H9 (cell line): ENCODE measurements at regions not wholly inside any gene's neighbourhood (a gene's known extent, or its start where the extent isn't known, plus 50 kb on each side); places are given as distances from the start of the nearest gene placed in this dataset.

Experiments
- DNase-seq: peaks from one replicate; pipeline ENCODE4 v3.0.0-alpha.2; 2017
- H2AFZ ChIP-seq: one replicate; pipeline ENCODE4 v1.6.1; 2013; ENCODE audit warnings: mild to moderate bottlenecking, low read length, control low read depth, moderate library complexity
- H2AK5ac ChIP-seq: 2 replicates; pipeline ENCODE4 v1.6.1; 2013; ENCODE audit warnings: low read length, control low read depth, mixed read lengths; ENCODE audit not compliant: insufficient read length
- H2BK120ac ChIP-seq: one replicate; pipeline ENCODE4 v1.6.1; 2013; ENCODE audit warnings: low read depth, mild to moderate bottlenecking, low read length, control low read depth, inconsistent platforms; ENCODE audit not compliant: poor library complexity, severe bottlenecking
- H2BK12ac ChIP-seq: 2 replicates; pipeline ENCODE4 v1.6.1; 2013; ENCODE audit warnings: low read length, control low read depth, mixed read lengths, low read depth; ENCODE audit not compliant: insufficient read length
- H2BK15ac ChIP-seq: 2 replicates; pipeline ENCODE4 v1.6.1; 2013; ENCODE audit warnings: low read depth, low read length, control low read depth
- H2BK20ac ChIP-seq: one replicate; pipeline ENCODE4 v1.6.1; 2013; ENCODE audit warnings: low read depth, mild to moderate bottlenecking, low read length, control low read depth, inconsistent platforms; ENCODE audit not compliant: poor library complexity, severe bottlenecking
- H2BK5ac ChIP-seq: 2 replicates; pipeline ENCODE4 v1.6.1; 2013; ENCODE audit warnings: low read length, control low read depth, mixed read lengths; ENCODE audit not compliant: insufficient read length
- H3K14ac ChIP-seq: 2 replicates; pipeline ENCODE4 v1.6.1; 2013; ENCODE audit warnings: low read length, control low read depth; ENCODE audit not compliant: insufficient read depth
- H3K18ac ChIP-seq: 2 replicates; pipeline ENCODE4 v1.6.1; 2013; ENCODE audit warnings: low read depth, mild to moderate bottlenecking, mixed read lengths, low read length, control low read depth; ENCODE audit not compliant: insufficient read length
- H3K23ac ChIP-seq: 2 replicates; pipeline ENCODE4 v1.6.1; 2013; ENCODE audit warnings: low read length, control low read depth, mixed read lengths, low read depth; ENCODE audit not compliant: insufficient read length
- H3K23me2 ChIP-seq: 2 replicates; pipeline ENCODE4 v1.6.1; 2013; ENCODE audit warnings: low read depth, mild to moderate bottlenecking, mixed read lengths, low read length, control low read depth; ENCODE audit not compliant: insufficient read length, poor library complexity, severe bottlenecking
- H3K27ac ChIP-seq: 2 replicates; pipeline ENCODE4 v1.5.1; 2013; ENCODE audit warnings: low read length, control low read depth, mixed read lengths, low read depth; ENCODE audit not compliant: insufficient read length
- H3K27me3 ChIP-seq: 2 replicates; pipeline ENCODE4 v1.6.1; 2013; ENCODE audit warnings: low read length, control low read depth, inconsistent platforms; ENCODE audit not compliant: insufficient read depth
- H3K4ac ChIP-seq: 2 replicates; pipeline ENCODE4 v1.6.1; 2013; ENCODE audit warnings: low read depth, mild to moderate bottlenecking, control low read depth, inconsistent platforms, low read length, moderate library complexity
- H3K4me1 ChIP-seq: 2 replicates; pipeline ENCODE4 v1.6.1; 2013; ENCODE audit warnings: low read length, control low read depth, inconsistent platforms; ENCODE audit not compliant: insufficient read depth
- H3K4me2 ChIP-seq: 2 replicates; pipeline ENCODE4 v1.6.1; 2013; ENCODE audit warnings: low read length, control low read depth, mixed read lengths; ENCODE audit not compliant: insufficient read length, insufficient read depth
- H3K56ac ChIP-seq: 2 replicates; pipeline ENCODE4 v1.6.1; 2013; ENCODE audit warnings: low read depth, mild to moderate bottlenecking, mixed read lengths, low read length, control low read depth; ENCODE audit not compliant: insufficient read length
- H3K79me1 ChIP-seq: 2 replicates; pipeline ENCODE4 v1.6.1; 2013; ENCODE audit warnings: low read depth, mild to moderate bottlenecking, moderate library complexity, low read length, control low read depth, inconsistent platforms; ENCODE audit not compliant: insufficient read depth, poor library complexity, severe bottlenecking
- H3K79me2 ChIP-seq: 2 replicates; pipeline ENCODE4 v1.6.1; 2013; ENCODE audit warnings: low read length, control low read depth, inconsistent platforms; ENCODE audit not compliant: insufficient read depth
- H3K9ac ChIP-seq: 2 replicates; pipeline ENCODE4 v1.6.1; 2013; ENCODE audit warnings: low read length, control low read depth, mixed read lengths; ENCODE audit not compliant: insufficient read length; ENCODE audit errors: extremely low read depth
- H3K9me3 ChIP-seq: one replicate; pipeline ENCODE4 v1.6.1; 2013; ENCODE audit warnings: low read depth, low read length, inconsistent platforms; ENCODE audit not compliant: control insufficient read depth
- H3T11ph ChIP-seq: one replicate; pipeline ENCODE4 v1.6.1; 2013; ENCODE audit warnings: mild to moderate bottlenecking, low read length, control low read depth, inconsistent platforms
- H4K20me1 ChIP-seq: one replicate; pipeline ENCODE4 v1.6.1; 2013; ENCODE audit not compliant: control insufficient read depth, insufficient read length, insufficient read depth
- H4K5ac ChIP-seq: 2 replicates; pipeline ENCODE4 v1.6.1; 2013; ENCODE audit warnings: low read depth, mild to moderate bottlenecking, mixed read lengths, low read length, control low read depth; ENCODE audit not compliant: insufficient read length
- H4K8ac ChIP-seq: replicated peaks from 2 replicates; pipeline ENCODE4 v1.6.1; 2013; ENCODE audit warnings: low read length, control low read depth, mixed read lengths, low read depth; ENCODE audit not compliant: insufficient read length
- H4K91ac ChIP-seq: 2 replicates; pipeline ENCODE4 v1.6.1; 2013; ENCODE audit warnings: low read depth, mild to moderate bottlenecking, moderate library complexity, mixed read lengths, low read length, control low read depth; ENCODE audit not compliant: insufficient read length
- H3K27ac Mint-ChIP-seq, 3 experiments: 2 replicates in 2 of 3; 3 replicates in 1 of 3; pipeline ENCODE4 v1.8.0; 2020 to 2021; ENCODE audit warnings: mixed read lengths in 3 of 3, mild to moderate bottlenecking in 1 of 3, moderate library complexity in 1 of 3
- H3K27me3 Mint-ChIP-seq: 2 replicates; pipeline ENCODE4 v1.8.0; 2021; ENCODE audit warnings: low read depth, mild to moderate bottlenecking, moderate library complexity, mixed read lengths
- H3K36me3 Mint-ChIP-seq, 3 experiments: 2 replicates in 2 of 3; 3 replicates in 1 of 3; pipeline ENCODE4 v1.8.0; 2020 to 2021; ENCODE audit warnings: low read depth in 3 of 3, mixed read lengths in 3 of 3; ENCODE audit not compliant: insufficient read depth in 1 of 3
- H3K4me1 Mint-ChIP-seq, 2 experiments: 2 replicates each; pipeline ENCODE4 v1.8.0; 2020; ENCODE audit warnings: mixed read lengths in 2 of 2
- H3K4me3 Mint-ChIP-seq, 2 experiments: 2 replicates in 1 of 2; 3 replicates in 1 of 2; pipeline ENCODE4 v1.8.0; 2020 to 2021; ENCODE audit warnings: mild to moderate bottlenecking in 2 of 2, mixed read lengths in 2 of 2, moderate library complexity in 1 of 2
- H3K9me3 Mint-ChIP-seq, 2 experiments: 2 replicates in 1 of 2; 3 replicates in 1 of 2; pipeline ENCODE4 v1.8.0; 2020; ENCODE audit warnings: mild to moderate bottlenecking in 2 of 2, mixed read lengths in 2 of 2, moderate library complexity in 1 of 2
- CTCF ChIP-seq: fragments of 200-600 bp; sonication (generic); conservative IDR thresholded peaks from 3 replicates; pipeline ENCODE4 v1.8.0; 2021; ENCODE audit warnings: antibody characterized with exemption, mild to moderate bottlenecking
- WGBS: extraction: QIAGEN DNeasy Blood & Tissue Kit; methylation state at CpG from one replicate; pipeline ENCODE4 v1.1.7; 2013; ENCODE audit warnings: missing lambda C conversion rate, low lambda C conversion rate, mixed read lengths; ENCODE audit not compliant: insufficient read length; ENCODE audit errors: extremely low coverage; 5-methylcytosine and 5-hydroxymethylcytosine counted together

- H3K4me3 Mint-ChIP-seq = no peak overlapping the region
- no peak for TF ChIP-seq CTCF
Observed at GRCh38 chr7:145411066-145411465, 575.2 kb upstream of the TPK1 start.

More at GRCh38 chr7:145411066-145411465, 575.2 kb upstream of the TPK1 start:
- H4K20me1 ChIP-seq = no peaks in the 10 kb centered on the region
- H2BK120ac ChIP-seq = no peak overlapping the region
- no peak overlapping the region for H3T11ph ChIP-seq
- no peak overlapping the region for H3K18ac ChIP-seq
- H3K56ac ChIP-seq = no peak overlapping the region
- no peak overlapping the region for H3K27ac ChIP-seq
- no peaks in the 10 kb centered on the region for H3K23me2 ChIP-seq
- no peak overlapping the region for H3K14ac ChIP-seq
- no peaks in the 10 kb centered on the region for H3K79me2 ChIP-seq
- H4K5ac ChIP-seq = no peak overlapping the region
- no peak overlapping the region for H4K91ac ChIP-seq
- H2BK12ac ChIP-seq = no peak overlapping the region
- H3K36me3 Mint-ChIP-seq = no peaks in the 10 kb centered on the region; a peak in 1 of 7 replicates
- H3K27me3 Mint-ChIP-seq = no peaks in the 10 kb centered on the region
- WGBS = 100% methylated on average over 1 of the region's 3 CpGs
- H2BK15ac ChIP-seq = no peak overlapping the region
- no peak overlapping the region for H2AK5ac ChIP-seq
- H2AFZ ChIP-seq = no peak overlapping the region
- no peak overlapping the region for H3K9ac ChIP-seq
- H3K4me1 Mint-ChIP-seq = peaks cover 9 to 13% of the 10 kb centered on the region in 2 experiments
- H3K4ac ChIP-seq = no peak overlapping the region
- no peaks in the 10 kb centered on the region for H3K27me3 ChIP-seq
- H3K23ac ChIP-seq = no peak overlapping the region
- H4K8ac ChIP-seq = no peak overlapping the region
- H3K9me3 Mint-ChIP-seq = peaks cover 9 to 10% of the 10 kb centered on the region in 2 experiments; a peak in 4 of 5 replicates
- H3K27ac Mint-ChIP-seq = peak overlapping the region; percentile 17 to 88 (median 41); a peak in 6 of 7 replicates
- H2BK5ac ChIP-seq = no peak overlapping the region
- no peak overlapping the region for H2BK20ac ChIP-seq
- no peak for DNase-seq
- H3K9me3 ChIP-seq = no peaks in the 10 kb centered on the region
- no peaks in the 10 kb centered on the region for H3K4me1 ChIP-seq
- no peak overlapping the region for H3K4me2 ChIP-seq
- no peaks in the 10 kb centered on the region for H3K79me1 ChIP-seq
